ENCODE measurements at regions not wholly inside any gene's neighbourhood (a gene's known extent, or its start where the extent isn't known, plus 50 kb on each side); places are given as distances from the start of the nearest gene placed in this dataset.

DNA sequence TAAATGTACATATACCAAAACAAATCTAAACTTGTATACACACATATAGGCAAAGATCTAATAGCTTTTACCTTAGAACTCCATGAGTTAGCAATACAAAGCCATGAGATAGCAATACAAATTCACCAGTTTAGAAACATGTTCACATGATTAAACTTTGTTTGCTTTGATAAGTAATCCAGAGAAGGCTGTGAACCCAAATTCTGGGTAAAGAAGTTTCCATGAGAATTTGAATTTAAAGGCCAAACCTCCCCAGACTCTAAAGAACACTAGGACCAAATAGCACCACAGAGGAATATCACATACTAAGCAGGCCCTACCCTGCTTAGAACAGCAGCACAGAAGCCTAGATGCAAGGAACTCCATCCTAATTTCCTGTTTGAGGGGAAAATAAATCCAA lies 83.7 kb upstream of the TP63 start:
- no peak overlapping the region for H3K4me3 ChIP-seq (ENCODE audit: low read depth, low read length)
- TF ChIP-seq, protein P1, sequence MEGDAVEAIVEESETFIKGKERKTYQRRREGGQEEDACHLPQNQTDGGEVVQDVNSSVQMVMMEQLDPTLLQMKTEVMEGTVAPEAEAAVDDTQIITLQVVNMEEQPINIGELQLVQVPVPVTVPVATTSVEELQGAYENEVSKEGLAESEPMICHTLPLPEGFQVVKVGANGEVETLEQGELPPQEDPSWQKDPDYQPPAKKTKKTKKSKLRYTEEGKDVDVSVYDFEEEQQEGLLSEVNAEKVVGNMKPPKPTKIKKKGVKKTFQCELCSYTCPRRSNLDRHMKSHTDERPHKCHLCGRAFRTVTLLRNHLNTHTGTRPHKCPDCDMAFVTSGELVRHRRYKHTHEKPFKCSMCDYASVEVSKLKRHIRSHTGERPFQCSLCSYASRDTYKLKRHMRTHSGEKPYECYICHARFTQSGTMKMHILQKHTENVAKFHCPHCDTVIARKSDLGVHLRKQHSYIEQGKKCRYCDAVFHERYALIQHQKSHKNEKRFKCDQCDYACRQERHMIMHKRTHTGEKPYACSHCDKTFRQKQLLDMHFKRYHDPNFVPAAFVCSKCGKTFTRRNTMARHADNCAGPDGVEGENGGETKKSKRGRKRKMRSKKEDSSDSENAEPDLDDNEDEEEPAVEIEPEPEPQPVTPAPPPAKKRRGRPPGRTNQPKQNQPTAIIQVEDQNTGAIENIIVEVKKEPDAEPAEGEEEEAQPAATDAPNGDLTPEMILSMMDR (IDR thresholded peaks at IDR 0.05; ENCODE audit: borderline replicate concordance, insufficient read depth, low read depth, low read length): no peak

DNA sequence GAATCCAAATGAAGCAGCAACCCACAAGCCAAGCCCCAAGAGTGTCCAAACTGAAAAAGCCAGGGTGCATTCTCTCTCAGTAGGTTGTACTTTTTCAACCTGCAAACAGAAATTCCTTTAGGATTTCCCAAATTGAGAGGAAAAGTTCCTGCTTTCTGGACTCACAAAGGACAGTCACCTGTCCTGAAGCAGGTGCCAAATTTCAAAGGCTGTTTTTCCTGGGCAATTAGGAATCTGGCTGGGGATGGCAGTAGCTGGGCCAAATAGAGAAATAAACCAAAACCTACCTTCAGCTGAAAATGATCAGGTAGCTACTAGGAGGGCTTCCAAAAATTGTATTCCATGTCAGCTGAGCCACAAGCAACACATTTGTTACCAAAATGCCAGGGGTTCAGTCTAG lies 83.1 kb upstream of the TP63 start:
- H3K4me3 ChIP-seq (ENCODE audit: low read depth, low read length): no peak overlapping the region
- TF ChIP-seq, protein P1 (IDR thresholded peaks at IDR 0.05; ENCODE audit: borderline replicate concordance, insufficient read depth, low read depth, low read length): no peak

DNA sequence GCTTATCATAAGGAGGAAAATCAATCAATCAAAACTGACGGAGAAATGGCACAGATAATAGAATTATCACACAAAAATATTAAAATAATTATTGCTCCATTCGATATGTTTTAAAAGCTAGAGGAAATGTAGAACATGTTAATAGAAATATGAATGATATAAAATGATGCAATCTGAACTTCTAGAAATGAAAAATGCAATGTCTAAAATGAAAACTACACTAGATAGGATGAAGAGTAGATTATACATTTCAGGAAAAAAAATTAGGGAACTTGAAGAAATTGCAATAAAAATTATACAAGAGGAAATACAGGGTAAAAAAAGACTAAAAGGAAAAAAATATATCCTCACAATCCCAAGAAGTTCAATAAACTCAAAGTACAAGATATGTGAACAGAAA lies 80.2 kb upstream of the TP63 start:
- TF ChIP-seq, protein P1 (IDR thresholded peaks at IDR 0.05; ENCODE audit: borderline replicate concordance, insufficient read depth, low read depth, low read length): no peak
- H3K4me3 ChIP-seq (ENCODE audit: low read depth, low read length): no peak overlapping the region

DNA sequence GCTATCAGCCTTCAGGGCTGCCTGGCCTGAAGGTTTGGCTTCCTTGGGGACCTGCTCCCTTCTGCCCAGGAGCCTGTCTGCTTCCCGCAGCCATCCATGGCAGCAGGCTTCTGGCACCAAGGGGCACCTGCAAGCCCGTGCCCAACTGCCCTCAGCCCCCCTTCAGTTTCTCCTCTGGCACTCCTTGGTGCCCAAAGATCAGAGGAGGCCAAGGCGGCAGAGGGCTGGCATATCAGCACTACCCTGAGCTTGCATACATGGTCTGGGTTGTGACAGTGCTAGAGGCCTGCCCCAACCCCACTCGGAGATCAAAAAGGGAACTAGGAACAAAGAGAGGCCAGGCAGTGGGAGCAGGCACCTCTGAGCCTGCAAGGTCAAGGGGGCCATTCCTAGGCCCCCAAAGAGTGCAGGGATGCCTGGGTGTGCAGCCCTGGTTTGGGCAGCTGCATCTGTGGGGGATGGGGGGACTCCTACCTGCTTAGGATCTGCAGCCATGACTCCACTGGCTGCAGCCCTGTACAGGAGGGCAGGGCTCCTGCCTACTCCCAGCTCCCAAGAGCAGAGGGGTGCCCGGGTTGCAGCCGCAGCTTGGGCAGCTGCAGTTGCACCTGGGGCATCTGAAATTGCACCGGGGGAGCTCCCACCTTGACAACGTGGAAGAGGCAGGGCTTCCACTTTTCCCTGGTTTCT lies 76.2 kb upstream of the TP63 start:
- H3K4me3 ChIP-seq (ENCODE audit: low read depth, low read length): no peak overlapping the region
- TF ChIP-seq, protein P1 (IDR thresholded peaks at IDR 0.05; ENCODE audit: borderline replicate concordance, insufficient read depth, low read depth, low read length): no peak

DNA sequence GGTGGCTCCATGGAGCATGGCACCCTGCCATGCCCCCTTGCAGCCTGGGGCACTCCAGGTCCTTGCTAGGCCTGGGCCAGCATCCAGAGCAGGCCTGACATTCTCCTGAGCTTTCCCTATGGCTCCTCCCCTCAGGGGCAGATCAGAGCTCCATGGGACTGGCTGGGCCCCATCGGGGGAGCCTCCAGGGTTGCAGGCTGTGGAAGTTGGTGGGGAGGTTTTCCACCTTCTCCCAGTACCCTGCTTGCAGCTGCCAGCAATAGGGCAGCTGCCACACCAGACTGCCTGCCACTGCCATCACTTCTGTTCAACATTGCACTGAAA lies 75.7 kb upstream of the TP63 start:
- TF ChIP-seq, protein P1 (IDR thresholded peaks at IDR 0.05; ENCODE audit: borderline replicate concordance, insufficient read depth, low read depth, low read length): no peak
- H3K4me3 ChIP-seq (ENCODE audit: low read depth, low read length): no peak overlapping the region

DNA sequence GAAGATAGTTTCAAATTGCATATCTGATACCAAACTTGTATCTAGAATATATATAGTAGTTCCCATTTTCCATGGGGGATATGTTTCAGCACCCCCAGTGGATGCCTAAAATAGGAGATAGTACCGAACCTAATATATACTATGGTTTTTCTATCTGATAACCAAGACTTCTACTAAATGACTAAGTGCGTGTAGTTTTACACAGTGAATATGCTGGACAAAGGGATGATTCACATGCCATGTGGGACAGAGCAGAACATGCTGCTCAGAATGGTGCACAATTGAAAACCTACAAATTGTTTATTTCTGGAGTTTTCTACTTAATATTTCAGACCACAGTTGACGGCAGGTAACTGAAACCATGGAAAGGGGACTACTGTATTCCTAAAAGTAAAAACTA lies 73.4 kb upstream of the TP63 start:
- H3K4me3 ChIP-seq (ENCODE audit: low read depth, low read length): no peak overlapping the region
- TF ChIP-seq, protein P1 (IDR thresholded peaks at IDR 0.05; ENCODE audit: borderline replicate concordance, insufficient read depth, low read depth, low read length): no peak

DNA sequence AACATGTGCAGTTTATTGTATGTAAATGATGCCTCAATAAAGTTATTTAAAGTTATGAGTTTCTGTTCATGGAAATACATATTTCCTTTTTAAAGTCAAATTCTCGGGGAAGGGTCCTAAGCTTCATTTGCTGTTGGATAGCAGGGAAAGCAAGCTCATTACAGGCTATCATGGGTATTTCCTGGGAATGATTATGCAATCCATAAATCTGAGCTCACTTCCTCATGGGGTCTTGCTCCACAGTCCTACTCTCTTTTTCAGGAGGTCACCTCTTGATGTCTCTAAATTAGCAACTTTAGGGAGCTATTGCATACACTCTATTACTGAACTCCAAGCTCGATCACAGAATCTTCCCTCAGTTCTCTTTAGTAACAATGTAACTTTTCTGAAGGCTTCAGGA lies 69.9 kb upstream of the TP63 start:
- H3K4me3 ChIP-seq (ENCODE audit: low read depth, low read length): no peak overlapping the region
- TF ChIP-seq, protein P1 (IDR thresholded peaks at IDR 0.05; ENCODE audit: borderline replicate concordance, insufficient read depth, low read depth, low read length): no peak

Measured in GM12875 (cell line).